ENCODE measurements at regions not wholly inside any gene's neighbourhood (a gene's known extent, or its start where the extent isn't known, plus 50 kb on each side); places are given as distances from the start of the nearest gene placed in this dataset.

GRCh38 chr5:15249152-15249551 is 250.8 kb upstream of the FBXL7 start:
- DNase-seq, result no peak
- H3K9me3 ChIP-seq (replicated peaks in 1 of 3), result peaks cover 0 to 10% (median 0%) of the 10 kb centered on the region in 3 donors
- H3K4me1 ChIP-seq (replicated peaks in 1 of 2), result no peaks in the 10 kb centered on the region
- no peaks in the 10 kb centered on the region for H3K27me3 ChIP-seq
- WGBS, 4 donors, result 38 to 53% (median 46%) methylated on average over 3 of the region's 3 CpGs
- intact Hi-C loops (cut with DNase I), result no loop called here
- TF ChIP-seq, protein P1, sequence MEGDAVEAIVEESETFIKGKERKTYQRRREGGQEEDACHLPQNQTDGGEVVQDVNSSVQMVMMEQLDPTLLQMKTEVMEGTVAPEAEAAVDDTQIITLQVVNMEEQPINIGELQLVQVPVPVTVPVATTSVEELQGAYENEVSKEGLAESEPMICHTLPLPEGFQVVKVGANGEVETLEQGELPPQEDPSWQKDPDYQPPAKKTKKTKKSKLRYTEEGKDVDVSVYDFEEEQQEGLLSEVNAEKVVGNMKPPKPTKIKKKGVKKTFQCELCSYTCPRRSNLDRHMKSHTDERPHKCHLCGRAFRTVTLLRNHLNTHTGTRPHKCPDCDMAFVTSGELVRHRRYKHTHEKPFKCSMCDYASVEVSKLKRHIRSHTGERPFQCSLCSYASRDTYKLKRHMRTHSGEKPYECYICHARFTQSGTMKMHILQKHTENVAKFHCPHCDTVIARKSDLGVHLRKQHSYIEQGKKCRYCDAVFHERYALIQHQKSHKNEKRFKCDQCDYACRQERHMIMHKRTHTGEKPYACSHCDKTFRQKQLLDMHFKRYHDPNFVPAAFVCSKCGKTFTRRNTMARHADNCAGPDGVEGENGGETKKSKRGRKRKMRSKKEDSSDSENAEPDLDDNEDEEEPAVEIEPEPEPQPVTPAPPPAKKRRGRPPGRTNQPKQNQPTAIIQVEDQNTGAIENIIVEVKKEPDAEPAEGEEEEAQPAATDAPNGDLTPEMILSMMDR (IDR thresholded peaks at IDR 0.05), result no peak
- no peak for TF ChIP-seq POLR2A (IDR thresholded peaks at IDR 0.05)
- H3K27ac ChIP-seq, result no peak overlapping the region
- H3K36me3 ChIP-seq (replicated peaks in 1 of 2), result no peaks in the 10 kb centered on the region
- no peak overlapping the region for H3K4me3 ChIP-seq

- Histone ChIP-seq H3K9me3 (replicated peaks in 1 of 3) (peaks cover 0 to 10% (median 0%) of the 10 kb centered on the region in 3 donors), H3K27me3 (no peaks in the 10 kb centered on the region), H3K4me3 (no peak overlapping the region), H3K36me3 (replicated peaks in 1 of 2) (no peaks in the 10 kb centered on the region), H3K27ac (no peak overlapping the region), H3K4me1 (replicated peaks in 1 of 2) (no peaks in the 10 kb centered on the region)
- no peak for TF ChIP-seq POLR2A (IDR thresholded peaks at IDR 0.05)
- TF ChIP-seq, protein P1 (IDR thresholded peaks at IDR 0.05), result no peak
- intact Hi-C loops (cut with DNase I), result no loop called here
- no peak for DNase-seq
These were observed 251.2 kb upstream of the FBXL7 start for GRCh38 chr5:15248731-15249130.

DNA sequence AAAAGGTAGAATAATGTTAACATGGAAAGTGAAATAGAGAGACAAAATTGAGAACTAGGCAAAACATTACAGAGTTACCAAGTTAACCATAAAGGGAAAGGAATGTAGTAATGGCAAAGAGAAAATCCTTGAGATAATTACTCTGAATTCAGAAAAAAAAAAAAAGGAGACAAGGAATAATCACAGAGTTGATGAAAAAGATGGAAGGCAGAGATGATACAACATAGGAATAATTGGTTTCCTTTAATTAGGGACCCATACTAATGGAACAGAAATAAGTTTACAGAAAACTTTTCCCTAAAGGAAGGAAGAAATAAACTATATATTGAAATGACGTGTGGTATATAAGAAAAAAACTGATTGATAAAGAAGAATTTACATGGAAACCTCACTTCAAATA is 254.1 kb upstream of the FBXL7 start:
- H3K4me1 ChIP-seq (replicated peaks in 1 of 2), result no peaks in the 10 kb centered on the region
- no peak overlapping the region for H3K4me3 ChIP-seq
- H3K9me3 ChIP-seq (replicated peaks in 1 of 3), result peaks cover 0 to 10% (median 0%) of the 10 kb centered on the region in 3 donors
- 67 to 77% (median 76%) methylated on average over 1 of the region's 1 CpG for WGBS, 4 donors
- H3K27me3 ChIP-seq, result no peaks in the 10 kb centered on the region
- no peak for DNase-seq
- H3K27ac ChIP-seq, result no peak overlapping the region
- TF ChIP-seq POLR2A (IDR thresholded peaks at IDR 0.05), result no peak
- TF ChIP-seq, protein P1 (IDR thresholded peaks at IDR 0.05), result no peak
- intact Hi-C loops (cut with DNase I), result no loop called here
- H3K36me3 ChIP-seq (replicated peaks in 1 of 2), result no peaks in the 10 kb centered on the region

DNA sequence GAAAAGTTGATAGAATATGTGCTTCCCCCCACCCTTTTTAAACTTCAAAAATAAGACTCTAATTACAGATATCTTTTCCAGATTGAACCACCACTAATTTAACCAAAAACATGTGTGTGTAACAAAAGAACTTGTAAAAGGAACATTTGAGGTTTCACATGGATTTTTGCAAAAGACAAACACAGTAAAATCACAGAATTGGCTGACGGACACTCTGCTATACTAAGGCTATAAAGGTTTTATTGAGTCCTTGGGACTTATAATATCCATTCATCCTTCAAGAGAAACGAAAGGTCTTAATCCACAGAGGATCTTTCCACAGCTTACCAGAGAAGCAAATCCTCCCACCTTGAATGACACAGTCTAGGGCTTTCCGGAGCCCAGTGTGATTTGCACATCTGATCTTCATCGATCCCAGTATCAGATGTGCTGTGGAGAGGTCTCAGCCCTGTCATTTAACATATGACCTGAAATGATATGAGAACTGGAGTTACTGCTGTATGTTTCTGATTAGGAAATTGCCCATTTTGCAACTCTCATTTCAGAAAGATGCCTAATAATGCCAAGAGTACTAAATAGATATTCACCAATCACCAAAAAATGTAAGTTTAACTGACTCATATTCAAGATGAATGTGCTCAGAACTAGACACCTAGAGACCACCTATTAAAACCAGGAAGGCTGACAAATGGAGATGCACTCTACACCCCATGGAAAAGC is 256.5 kb upstream of the FBXL7 start:
- peaks cover 0 to 10% (median 0%) of the 10 kb centered on the region in 3 donors for H3K9me3 ChIP-seq (replicated peaks in 1 of 3)
- H3K27me3 ChIP-seq, result no peaks in the 10 kb centered on the region
- H3K36me3 ChIP-seq (replicated peaks in 1 of 2), result no peaks in the 10 kb centered on the region
- no peaks in the 10 kb centered on the region for H3K4me1 ChIP-seq (replicated peaks in 1 of 2)
- H3K27ac ChIP-seq, result no peak overlapping the region
- intact Hi-C loops (cut with DNase I), result no loop called here
- 62 to 73% (median 64%) methylated on average over 4 of the region's 4 CpGs for WGBS, 4 donors
- TF ChIP-seq POLR2A (IDR thresholded peaks at IDR 0.05), result no peak
- TF ChIP-seq, protein P1 (IDR thresholded peaks at IDR 0.05), result no peak
- no peak overlapping the region for H3K4me3 ChIP-seq
- no peak for DNase-seq
